Stimulated activated CD8-positive, alpha-beta memory T cell treated with anti-CD3 and anti-CD28 coated beads, Interleukin-15, amount 100 ng/mL, for 1 hour (primary cell): ENCODE measurements at regions not wholly inside any gene's neighbourhood (a gene's known extent, or its start where the extent isn't known, plus 50 kb on each side); places are given as distances from the start of the nearest gene placed in this dataset.
"Not testable (repeated sequence)": the region's sequence is repeated elsewhere in the genome, so short reads cannot be mapped to it uniquely, and the experiment has no call there.

ENCODE experiments used
- DNase-seq: peaks from one replicate; pipeline ENCODE4 v3.0.0-alpha.2; 2020; ENCODE audit warnings: low read depth

GRCh38 chr5:158261674-158262367, 402.9 kb upstream of the CLINT1 start:
- no peak for DNase-seq

GRCh38 chr5:158256096-158256495, 397.2 kb upstream of the CLINT1 start:
- DNase-seq, result no peak

DNA sequence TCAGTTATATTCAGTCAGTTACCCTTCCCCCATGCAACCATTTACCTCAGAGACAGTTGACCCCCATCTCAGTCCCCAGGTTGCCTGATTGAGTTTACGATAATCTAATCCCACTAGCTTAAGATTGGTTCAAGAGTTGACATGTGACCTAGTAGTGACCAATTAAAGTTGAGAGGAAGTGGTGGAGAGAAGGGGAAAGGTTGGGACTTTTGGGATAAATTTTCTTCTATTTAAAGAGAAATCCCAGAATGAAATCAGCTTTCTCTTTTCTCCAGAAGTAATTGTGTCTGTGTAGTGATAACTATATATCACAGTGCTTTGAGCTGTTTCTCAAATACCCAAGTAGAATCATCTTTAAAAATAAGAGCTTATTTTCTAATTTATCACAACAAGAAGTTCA, 396.7 kb upstream of the CLINT1 start:
- no peak for DNase-seq

DNA sequence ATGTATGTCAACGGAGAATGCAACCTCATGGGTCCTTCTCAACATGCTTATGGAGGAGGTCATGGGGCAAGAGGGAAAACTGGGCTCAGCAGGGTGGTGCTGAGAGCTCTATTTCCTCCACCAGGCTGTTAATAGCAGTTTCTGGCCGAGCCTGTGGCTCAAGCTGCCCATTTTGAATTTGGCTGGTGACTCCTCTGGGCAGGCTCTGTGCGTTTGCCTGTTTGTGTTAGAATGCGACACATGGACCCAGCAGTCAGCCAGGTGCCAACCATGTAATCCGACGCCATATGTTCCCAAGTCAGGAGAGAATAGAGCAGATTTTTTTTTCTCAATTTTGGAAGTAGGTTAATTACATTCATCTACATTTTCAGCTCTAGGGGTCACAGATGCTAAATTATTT, 387.7 kb upstream of the CLINT1 start:
- no peak for DNase-seq

DNA sequence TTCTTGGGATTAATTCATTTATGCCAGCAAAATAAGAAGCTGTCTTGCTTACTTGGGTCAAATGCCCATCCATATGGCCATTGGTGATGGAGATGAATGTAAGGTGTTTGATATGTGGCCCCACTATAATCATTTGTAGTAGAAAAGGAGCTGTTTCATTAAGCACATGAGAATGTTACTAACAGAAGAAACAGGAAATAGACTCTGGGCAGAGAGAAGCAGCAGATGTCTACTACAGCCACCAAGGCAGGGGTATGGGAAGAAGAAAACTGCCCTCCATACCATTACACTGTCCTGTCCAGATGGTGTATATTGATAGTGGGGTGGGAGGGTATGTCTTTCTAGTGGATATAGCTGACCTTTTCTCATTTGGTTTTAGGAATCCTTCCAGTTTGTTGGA, 386.6 kb upstream of the CLINT1 start:
- no peak for DNase-seq

GRCh38 chr5:158244882-158245281, 385.9 kb upstream of the CLINT1 start:
- no peak for DNase-seq

- DNase-seq, result no peak
These were observed 377.8 kb upstream of the CLINT1 start for GRCh38 chr5:158236511-158237335.

DNA sequence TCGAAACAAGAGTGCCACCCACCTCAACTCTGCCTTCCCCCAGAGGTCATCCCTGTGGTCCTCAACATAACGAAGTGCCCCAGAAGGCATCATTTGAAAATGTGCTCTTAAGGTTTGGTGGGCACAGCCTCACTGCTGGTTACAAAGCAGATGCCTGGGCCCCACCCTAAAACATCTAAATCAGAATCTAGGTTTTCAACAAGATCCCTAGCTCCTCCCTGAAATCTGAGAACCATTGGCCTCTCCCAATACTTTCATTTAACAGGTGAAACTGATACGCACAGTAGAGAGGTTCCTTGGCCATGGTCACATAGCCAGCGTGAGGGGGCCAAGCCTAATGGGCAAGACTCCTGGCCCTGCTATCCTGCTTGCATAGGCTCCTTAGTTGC, 376.2 kb upstream of the CLINT1 start:
- no peak for DNase-seq

DNA sequence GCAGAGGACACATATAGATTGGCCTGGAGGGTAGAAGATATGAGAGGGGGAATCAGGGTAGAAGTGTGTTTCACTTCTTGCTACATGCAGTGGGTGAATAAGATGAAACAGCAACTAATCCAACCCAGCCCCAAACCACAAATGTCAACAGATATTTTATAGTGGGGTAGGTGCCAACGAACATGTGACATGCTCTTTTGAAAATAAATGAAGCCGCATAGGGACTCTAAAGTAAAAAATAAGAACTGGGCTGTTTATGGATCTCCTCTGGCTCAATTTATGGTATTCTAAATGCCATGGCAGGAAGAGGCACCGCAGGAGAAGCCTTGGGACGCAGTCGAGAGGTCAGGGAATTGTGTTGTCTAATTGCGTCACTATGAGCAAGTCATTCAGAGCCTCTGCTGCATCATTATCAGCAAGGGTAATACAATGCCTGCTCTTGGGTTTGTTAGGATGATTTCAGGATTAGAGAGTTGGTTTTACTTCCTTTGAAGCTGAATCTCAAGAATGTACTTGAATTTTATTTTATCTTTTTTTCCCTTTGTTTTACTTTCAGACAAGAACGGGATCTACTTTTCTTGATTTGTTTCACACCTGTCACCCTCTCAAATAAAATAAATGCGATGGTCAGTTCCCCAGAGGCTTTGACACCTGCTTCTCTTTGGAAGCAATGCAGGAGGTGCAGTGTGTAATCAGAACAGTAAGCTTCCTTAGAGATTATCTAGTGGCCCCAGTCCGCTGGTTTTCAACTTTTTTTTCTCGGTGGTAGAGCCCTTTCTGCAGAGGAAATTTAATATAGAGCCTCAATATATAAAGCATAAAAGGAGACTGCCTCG, 375.6 kb upstream of the CLINT1 start:
- no peak for DNase-seq

- no peak for DNase-seq
These were observed 374.9 kb upstream of the CLINT1 start for GRCh38 chr5:158233735-158234322.

GRCh38 chr5:158227314-158227713, 368.4 kb upstream of the CLINT1 start:
- not testable (repeated sequence) for DNase-seq

GRCh38 chr5:158226496-158226895, 367.6 kb upstream of the CLINT1 start:
- no peak for DNase-seq

GRCh38 chr5:158224253-158224652, 365.3 kb upstream of the CLINT1 start:
- no peak for DNase-seq

DNA sequence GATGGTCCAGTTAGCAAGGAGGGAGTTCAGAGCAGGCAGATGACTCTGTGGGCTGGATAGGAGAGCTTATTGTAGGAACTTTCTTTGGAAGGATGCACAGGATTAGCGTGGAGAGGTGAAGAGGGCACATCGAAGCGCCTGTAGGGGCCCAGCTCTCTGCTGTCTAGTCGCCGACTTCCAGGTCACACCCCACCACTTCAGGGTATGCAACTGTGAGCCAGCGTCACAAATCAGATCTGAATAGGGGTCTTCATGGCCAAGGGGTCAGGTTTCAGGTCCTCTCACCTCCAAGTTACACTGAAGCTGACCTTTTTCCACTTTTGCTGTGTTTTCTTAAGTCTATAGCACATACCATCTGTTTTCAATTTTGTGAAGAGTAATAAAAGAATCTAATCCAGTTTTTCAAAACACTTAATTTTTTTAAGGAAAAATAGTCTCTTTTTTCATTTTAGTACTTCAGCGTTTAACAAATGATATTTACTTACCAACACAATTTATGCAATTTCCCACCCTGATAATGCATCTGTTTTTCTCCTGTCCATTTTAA, 364.2 kb upstream of the CLINT1 start:
- no peak for DNase-seq

DNA sequence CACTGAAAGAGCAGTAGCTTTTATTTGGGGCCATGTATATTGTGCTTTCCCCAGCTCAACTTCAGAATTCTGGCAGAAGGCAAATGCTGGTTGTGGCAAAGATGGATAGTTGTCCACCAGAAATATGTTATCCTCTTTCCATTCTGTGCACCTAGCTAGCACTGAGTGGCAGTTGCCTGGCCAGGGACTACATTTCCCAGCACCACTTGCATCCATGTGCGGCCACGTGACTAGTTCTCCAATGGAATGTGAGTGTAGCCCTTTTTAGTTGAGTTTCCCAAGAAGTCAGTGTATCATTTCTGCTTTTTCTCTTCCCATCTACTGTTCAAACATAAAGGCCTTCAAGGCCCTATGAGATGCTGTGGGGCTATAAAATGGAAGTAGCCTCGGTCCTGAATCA, 354.0 kb upstream of the CLINT1 start:
- DNase-seq, result no peak

DNA sequence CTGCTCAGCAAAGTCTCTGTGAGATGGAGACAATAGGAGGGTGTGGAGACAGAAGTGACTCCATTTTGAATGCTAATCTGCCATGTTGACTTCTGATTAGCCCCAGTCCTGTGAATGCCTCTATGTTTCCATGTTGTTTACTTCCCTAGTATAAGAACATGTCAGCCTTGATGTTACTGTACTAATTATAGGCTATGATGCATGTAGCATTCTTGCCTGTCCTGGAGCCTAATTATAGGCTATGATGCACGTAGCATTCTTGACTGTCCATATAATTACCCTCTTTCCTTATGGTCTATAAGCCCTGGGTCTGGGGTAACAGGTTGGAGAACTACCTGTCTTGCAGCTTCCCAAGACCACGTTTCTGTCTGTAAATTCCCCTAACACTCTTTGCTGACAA, 353.3 kb upstream of the CLINT1 start:
- no peak for DNase-seq

DNA sequence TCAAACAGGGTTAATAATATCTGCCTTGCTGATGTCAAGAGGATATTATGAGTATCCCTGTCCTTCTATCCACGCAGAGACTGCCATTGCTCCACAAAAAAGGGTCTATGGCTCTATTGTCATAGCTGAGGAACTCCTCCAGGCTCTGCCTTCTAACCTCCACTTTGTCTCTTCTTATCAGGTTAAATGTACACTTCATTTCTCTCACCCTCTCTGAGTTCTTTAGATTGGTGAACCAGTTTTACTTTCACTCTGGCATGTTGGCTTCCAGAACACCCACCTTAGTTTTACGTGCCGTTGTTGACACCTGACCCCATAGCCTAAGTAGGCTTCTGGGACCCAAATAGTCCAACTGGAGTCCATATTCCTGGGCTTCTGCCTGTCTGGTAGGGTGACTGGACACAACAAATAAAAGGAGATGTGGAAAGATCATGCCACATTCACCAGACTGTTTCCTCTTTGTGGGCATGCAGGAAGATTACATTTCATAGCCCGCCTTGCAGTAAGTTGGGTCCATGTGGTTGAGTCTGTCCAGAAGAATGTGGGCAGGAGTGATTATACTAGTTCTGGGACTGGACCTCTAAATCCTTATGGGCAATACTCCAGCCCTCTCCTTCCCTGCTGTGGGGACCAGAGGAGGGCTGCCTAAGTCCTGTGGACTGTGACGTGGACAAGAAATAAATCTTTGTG, 350.4 kb upstream of the CLINT1 start:
- no peak for DNase-seq

GRCh38 chr5:158207733-158208132, 348.8 kb upstream of the CLINT1 start:
- DNase-seq, result no peak

DNA sequence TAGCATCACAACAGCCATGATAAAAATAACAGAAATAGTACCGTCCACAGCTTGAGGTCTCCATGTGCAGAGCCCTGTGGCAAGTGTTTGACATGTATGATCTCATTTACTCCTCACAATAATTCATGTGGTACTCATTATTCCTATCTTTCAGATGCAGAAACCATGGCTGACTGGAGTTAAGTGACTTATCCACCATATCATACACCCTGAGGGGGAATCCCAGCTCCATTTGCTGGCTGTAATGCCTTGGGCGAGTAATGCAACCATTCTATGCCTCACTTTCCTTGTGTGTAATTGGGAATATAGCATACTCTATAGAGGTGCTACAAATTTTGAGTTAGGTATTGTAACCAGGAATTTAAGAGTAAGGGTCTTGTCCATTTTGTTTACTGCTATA, 347.0 kb upstream of the CLINT1 start:
- no peak for DNase-seq

- DNase-seq, result no peak
These were observed 344.3 kb upstream of the CLINT1 start for GRCh38 chr5:158203261-158203660.

DNA sequence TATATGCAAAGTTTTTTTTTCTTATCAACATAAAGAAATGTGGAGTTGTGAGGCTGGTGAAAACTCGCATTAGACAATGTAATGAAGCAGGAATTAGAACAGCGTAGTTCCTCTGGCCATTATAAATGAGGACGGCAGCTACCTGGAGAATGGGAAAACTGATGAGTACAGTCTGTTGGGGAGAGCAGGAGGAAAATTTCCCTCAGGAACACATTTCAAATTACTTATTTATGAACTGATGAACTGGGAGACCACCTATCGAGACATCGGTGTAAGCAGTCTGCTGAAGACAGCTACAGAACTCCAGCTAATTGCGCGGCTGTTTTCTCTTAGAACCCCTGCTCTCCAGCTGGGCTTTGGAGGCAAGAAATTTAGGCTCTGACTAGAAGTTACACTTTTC, 343.9 kb upstream of the CLINT1 start:
- no peak for DNase-seq

GRCh38 chr5:158200619-158201018, 341.7 kb upstream of the CLINT1 start:
- DNase-seq, result no peak
